Endothelial cell of umbilical vein (primary cell): ENCODE measurements at regions not wholly inside any gene's neighbourhood (a gene's known extent, or its start where the extent isn't known, plus 50 kb on each side); places are given as distances from the start of the nearest gene placed in this dataset.

Source experiments
- BruUV-seq: library from RNA; stranded (reverse); fragments of 400-500 nt; replicated peaks from 2 replicates; lab custom pipeline; 2021; lab: Mats Ljungman, UMichigan
- CTCF ChIA-PET: fragments of 300-600, 350-600 bp; sonication (Branson Sonifier 250); formaldehyde crosslinking; loops from one replicate; lab custom pipeline; 2021; ENCODE audit warnings: antibody characterized with exemption, inconsistent platforms; lab: Charles Lee
- POLR2A ChIA-PET: fragments of 300-600, 350-600 bp; sonication (Branson Sonifier 250); formaldehyde crosslinking; loops from one replicate; lab custom pipeline; 2021; ENCODE audit warnings: antibody characterized with exemption, inconsistent platforms; lab: Charles Lee
- DNase-seq: peaks from one replicate; pipeline ENCODE4 v3.0.0-alpha.2; 2011; ENCODE audit warnings: low read depth, low spot score
- FAIRE-seq: peaks from 2 replicates; lab custom pipeline; 2011; peaks lifted over from hg19 to GRCh38; lab: Jason Lieb, UNC
- H2AFZ ChIP-seq: 2 replicates; pipeline ENCODE4 v1.6.0; 2012; ENCODE audit warnings: low read depth, low read length, control low read depth, inconsistent platforms
- H3K27ac ChIP-seq: 2 replicates; pipeline ENCODE4 v1.5.1; 2011; ENCODE audit warnings: low read depth, mild to moderate bottlenecking, control low read depth, low read length, moderate library complexity; ENCODE audit not compliant: insufficient read depth
- H3K27me3 ChIP-seq, 2 experiments: 2 replicates each; pipeline versions ENCODE4 v1.6.0 to v1.6.1; 2011; ENCODE audit warnings: low read length in 2 of 2, mixed read lengths in 1 of 2; ENCODE audit not compliant: control insufficient read depth in 2 of 2, insufficient read depth in 2 of 2
- H3K36me3 ChIP-seq, 2 experiments: 2 replicates in 1 of 2; 3 replicates in 1 of 2; pipeline ENCODE4 v1.5.1; 2011; ENCODE audit warnings: low read length in 2 of 2, mild to moderate bottlenecking in 1 of 2, moderate library complexity in 1 of 2; ENCODE audit not compliant: control insufficient read depth in 2 of 2, insufficient read depth in 2 of 2; ENCODE audit errors: extremely low read depth in 1 of 2
- H3K4me1 ChIP-seq: 3 replicates; pipeline ENCODE4 v1.5.1; 2011; ENCODE audit warnings: mild to moderate bottlenecking, low read length; ENCODE audit not compliant: control insufficient read depth, insufficient read depth; ENCODE audit errors: extremely low read depth
- H3K4me2 ChIP-seq: 2 replicates; pipeline ENCODE4 v1.6.1; 2011; ENCODE audit warnings: low read length, control low read depth, mixed read lengths; ENCODE audit not compliant: insufficient read depth
- H3K4me3 ChIP-seq, 3 experiments: fragments of 200-600 bp in 1 of 3; sonication (generic), shearing (Covaris generic) in 1 of 3; replicated peaks in 1 of 3; 2 replicates each; pipeline ENCODE4 v1.5.1; 2011 to 2016; ENCODE audit warnings: control low read depth in 3 of 3, low read length in 3 of 3, mild to moderate bottlenecking in 2 of 3, inconsistent platforms in 1 of 3, low read depth in 1 of 3, moderate library complexity in 1 of 3; ENCODE audit not compliant: insufficient read depth in 1 of 3
- H3K79me2 ChIP-seq: 2 replicates; pipeline ENCODE4 v1.6.0; 2012; ENCODE audit warnings: low read length, inconsistent platforms; ENCODE audit not compliant: control insufficient read depth, insufficient read depth
- H3K9ac ChIP-seq: replicated peaks from 2 replicates; pipeline ENCODE3; 2011; ENCODE audit warnings: low read length, control low read depth; ENCODE audit not compliant: insufficient read depth; ENCODE audit errors: extremely low read depth
- H3K9me1 ChIP-seq: replicated peaks from 3 replicates; pipeline ENCODE4 v1.6.0; 2011; ENCODE audit warnings: mild to moderate bottlenecking, low read length; ENCODE audit not compliant: control insufficient read depth, insufficient read depth; ENCODE audit errors: extremely low read depth
- H3K9me3 ChIP-seq: replicated peaks from 2 replicates; pipeline ENCODE4 v1.5.1; 2012; ENCODE audit warnings: low read length, inconsistent platforms; ENCODE audit not compliant: control insufficient read depth, insufficient read depth
- H4K20me1 ChIP-seq: replicated peaks from 2 replicates; pipeline ENCODE3; 2011; ENCODE audit warnings: mild to moderate bottlenecking, low read length; ENCODE audit not compliant: control insufficient read depth, insufficient read depth; ENCODE audit errors: extremely low read depth
- CTCF ChIP-seq, 2 donors: IDR thresholded peaks; 1 replicate in 1 of 2; 2 replicates in 1 of 2; pipeline ENCODE4 v1.5.1; 2011; ENCODE audit warnings: low read length in 2 of 2, mild to moderate bottlenecking in 2 of 2, moderate library complexity in 2 of 2, control low read depth in 1 of 2, inconsistent platforms in 1 of 2, low read depth in 1 of 2; ENCODE audit not compliant: insufficient read depth in 1 of 2; ENCODE audit errors: extremely low read depth in 1 of 2
- EZH2 ChIP-seq: IDR thresholded peaks from 2 replicates; pipeline ENCODE4 v1.6.1; 2012; ENCODE audit warnings: borderline replicate concordance, low read depth, mild to moderate bottlenecking, moderate library complexity, low read length, inconsistent platforms; ENCODE audit not compliant: severe bottlenecking
- FOS ChIP-seq: IDR thresholded peaks from 2 replicates; pipeline ENCODE4 v1.6.1; 2011; ENCODE audit warnings: mild to moderate bottlenecking, low read length, moderate library complexity, borderline replicate concordance; ENCODE audit not compliant: insufficient read depth
- GATA2 ChIP-seq: IDR thresholded peaks from 2 replicates; pipeline ENCODE4 v1.7.0; 2011; ENCODE audit warnings: low read depth, mild to moderate bottlenecking, moderate library complexity, mixed read lengths, low read length; ENCODE audit not compliant: insufficient read length, insufficient read depth
- JUN ChIP-seq: IDR thresholded peaks from 2 replicates; pipeline ENCODE4 v1.6.1; 2011; ENCODE audit warnings: borderline replicate concordance, low read depth; ENCODE audit not compliant: insufficient read length, insufficient read depth
- MAX ChIP-seq: IDR thresholded peaks from 2 replicates; pipeline ENCODE4 v1.6.1; 2011; ENCODE audit not compliant: insufficient read depth, insufficient read length
- MYC ChIP-seq: IDR thresholded peaks from one replicate; pipeline ENCODE4 v1.6.1; 2011; ENCODE audit warnings: mild to moderate bottlenecking, low read depth, low read length
- POLR2A ChIP-seq: IDR thresholded peaks from 2 replicates; pipeline ENCODE4 v1.6.1; 2012; ENCODE audit warnings: low read depth, mild to moderate bottlenecking, control low read depth, low read length
- POLR2AphosphoS5 ChIP-seq: IDR thresholded peaks from 2 replicates; pipeline ENCODE4 v1.6.1; 2012; ENCODE audit warnings: low read depth, mild to moderate bottlenecking, control low read depth, low read length, moderate library complexity; ENCODE audit not compliant: insufficient read depth
- dilution Hi-C: fragments of 300-500 bp; cut with MboI; formaldehyde crosslinking; loops from one replicate; pipeline ENCODE4 v1.15.0; 2019; ENCODE audit warnings: low sequenced_read_pairs; ENCODE audit not compliant: extremely low pct_ligation_motif_present
- intact Hi-C: fragments of 100-400 bp; cut with micrococcal nuclease; formaldehyde crosslinking; loops from one replicate; pipeline ENCODE4 v1.10.0; 2022

- dilution Hi-C loops: no loop called here
- no TSS peak for BruUV-seq
- Histone ChIP-seq H3K4me3 (no peak overlapping the region), H3K4me2 (no peak overlapping the region), H3K36me3 (no peaks in the 10 kb centered on the region), H3K4me1 (no peaks in the 10 kb centered on the region), H3K79me2 (no peaks in the 10 kb centered on the region), H4K20me1 (no peaks in the 10 kb centered on the region), H3K27me3 (no peaks in the 10 kb centered on the region), H3K27ac (no peak overlapping the region), H3K9ac (no peak overlapping the region), H3K9me1 (no peaks in the 10 kb centered on the region), H3K9me3 (no peaks in the 10 kb centered on the region), H2AFZ (no peak overlapping the region)
- no peak for FAIRE-seq
- DNase-seq: no peak
- TF ChIP-seq CTCF (IDR thresholded peaks at IDR 0.05; ENCODE audit: extremely low read depth in 1 of 2, insufficient read depth in 1 of 2, low read depth in 1 of 2, low read length in 2 of 2): no peak
- TF ChIP-seq POLR2AphosphoS5: no peak
- no peak for TF ChIP-seq POLR2A
- no peak for TF ChIP-seq GATA2
- TF ChIP-seq MAX: no peak
- intact Hi-C loops: no loop called here
- ChIA-PET POLR2A (no interaction called here), CTCF (interaction anchor here (0.7 to 1.6 kb wide), 2 partner anchors 8 to 14 kb away, joined by 3 to 7 read pairs; no protein-coding TSS in a partner anchor)
Measured at GRCh38 chr3:145620486-145620885, 540.5 kb downstream of the PLOD2 start.

- dilution Hi-C loops: no loop called here
Measured at GRCh38 chr3:145623349-145623748, 537.6 kb downstream of the PLOD2 start.

More at GRCh38 chr3:145623349-145623748, 537.6 kb downstream of the PLOD2 start:
- no peaks in the 10 kb centered on the region for H3K9me3 ChIP-seq
- TF ChIP-seq POLR2AphosphoS5: no peak
- TF ChIP-seq MAX: no peak
- TF ChIP-seq EZH2: no peak
- no peak for TF ChIP-seq CTCF (IDR thresholded peaks at IDR 0.05; ENCODE audit: extremely low read depth in 1 of 2, insufficient read depth in 1 of 2, low read depth in 1 of 2, low read length in 2 of 2)
- no peak for TF ChIP-seq POLR2A
- TF ChIP-seq MYC: no peak
- TF ChIP-seq GATA2: no peak
- no peak for TF ChIP-seq FOS
- no peak for TF ChIP-seq JUN
- H3K9ac ChIP-seq: no peak overlapping the region
- H3K4me1 ChIP-seq: no peaks in the 10 kb centered on the region
- H3K4me2 ChIP-seq: no peak overlapping the region
- BruUV-seq: no TSS peak
- CTCF ChIA-PET: interaction anchor here (0.7 kb wide), 1 partner anchor 14 kb away, joined by 3 read pairs; no protein-coding TSS in a partner anchor
- H3K79me2 ChIP-seq: no peaks in the 10 kb centered on the region
- H3K27me3 ChIP-seq: no peaks in the 10 kb centered on the region
- H3K27ac ChIP-seq: no peak overlapping the region
- POLR2A ChIA-PET: no interaction called here
- FAIRE-seq: no peak
- no peak overlapping the region for H3K4me3 ChIP-seq
- H3K9me1 ChIP-seq: no peaks in the 10 kb centered on the region
- H3K36me3 ChIP-seq: no peaks in the 10 kb centered on the region
- intact Hi-C loops: no loop called here
- H4K20me1 ChIP-seq: no peaks in the 10 kb centered on the region
- no peak overlapping the region for H2AFZ ChIP-seq
- DNase-seq: peak; percentile 17
